MM.1S (cell line): ENCODE measurements at regions not wholly inside any gene's neighbourhood (a gene's known extent, or its start where the extent isn't known, plus 50 kb on each side); places are given as distances from the start of the nearest gene placed in this dataset.

Experiments
- DNase-seq: peaks from one replicate; pipeline ENCODE4 v3.0.0-alpha.2; 2015
- H2AFZ ChIP-seq: fragments of 300-600 bp; sonication (generic); 2 replicates; pipeline ENCODE4 v1.6.0; 2016; ENCODE audit warnings: antibody characterized with exemption, low read length
- H3F3A ChIP-seq: fragments of 300-600 bp; sonication (generic); 2 replicates; pipeline ENCODE4 v1.6.1; 2016; ENCODE audit warnings: mild to moderate bottlenecking, antibody characterized with exemption, low read length, moderate library complexity, mixed read lengths; ENCODE audit not compliant: insufficient read depth
- H3K27ac ChIP-seq: fragments of 300-600 bp; sonication (generic); 2 replicates; pipeline ENCODE4 v1.5.1; 2016; ENCODE audit warnings: mild to moderate bottlenecking, low read length
- H3K27me3 ChIP-seq: fragments of 300-600 bp; sonication (generic); replicated peaks from 2 replicates; pipeline ENCODE4 v1.6.0; 2016; ENCODE audit warnings: low read length; ENCODE audit not compliant: insufficient read depth
- H3K36me3 ChIP-seq: fragments of 300-600 bp; sonication (generic); replicated peaks from 2 replicates; pipeline ENCODE4 v1.6.1; 2016; ENCODE audit warnings: mild to moderate bottlenecking, low read length, mixed read lengths; ENCODE audit not compliant: insufficient read depth
- H3K4me1 ChIP-seq: fragments of 300-600 bp; sonication (generic); 2 replicates; pipeline ENCODE4 v1.6.1; 2016; ENCODE audit warnings: low read length, mixed read lengths
- H3K4me2 ChIP-seq: fragments of 300-600 bp; sonication (generic); 2 replicates; pipeline ENCODE4 v1.6.0; 2016; ENCODE audit warnings: low read depth, low read length
- H3K4me3 ChIP-seq: fragments of 300-600 bp; sonication (generic); 2 replicates; pipeline ENCODE4 v1.5.1; 2016; ENCODE audit warnings: low read length, mixed read lengths
- H3K79me2 ChIP-seq: fragments of 300-600 bp; sonication (generic); 2 replicates; pipeline ENCODE4 v1.6.1; 2016; ENCODE audit warnings: mixed run types, low read length, mixed read lengths
- H3K9ac ChIP-seq: fragments of 300-600 bp; sonication (generic); 2 replicates; pipeline ENCODE4 v1.6.1; 2016; ENCODE audit warnings: low read length, mixed read lengths
- H3K9me2 ChIP-seq: fragments of 300-600 bp; sonication (generic); replicated peaks from 2 replicates; pipeline ENCODE4 v1.6.1; 2016; ENCODE audit warnings: mild to moderate bottlenecking, low read length, mixed read lengths; ENCODE audit not compliant: insufficient read depth
- H3K9me3 ChIP-seq: fragments of 300-600 bp; sonication (generic); replicated peaks from 2 replicates; pipeline ENCODE4 v1.6.1; 2016; ENCODE audit warnings: mild to moderate bottlenecking, low read length, mixed read lengths; ENCODE audit not compliant: insufficient read depth
- H4K20me1 ChIP-seq: fragments of 300-600 bp; sonication (generic); 2 replicates; pipeline ENCODE4 v1.6.1; 2016; ENCODE audit warnings: mild to moderate bottlenecking, low read length, moderate library complexity, mixed read lengths; ENCODE audit not compliant: insufficient read depth
- EZH2 ChIP-seq: fragments of 300-600 bp; sonication (generic); optimal IDR thresholded peaks from 2 replicates; pipeline ENCODE3; 2017; ENCODE audit warnings: low read depth, mild to moderate bottlenecking, antibody characterized with exemption, low read length, mixed read lengths
- EZH2phosphoT487 ChIP-seq: fragments of 300-600 bp; sonication (generic); IDR thresholded peaks from 2 replicates; pipeline ENCODE4 v1.6.1; 2018; ENCODE audit warnings: antibody characterized with exemption, low read length
- TF ChIP-seq, protein P1 (sequence below): fragments of 300-600 bp; sonication (generic); IDR thresholded peaks from 2 replicates; pipeline ENCODE4 v1.5.1; 2016; ENCODE audit warnings: antibody characterized with exemption, low read length, mixed read lengths

DNA sequence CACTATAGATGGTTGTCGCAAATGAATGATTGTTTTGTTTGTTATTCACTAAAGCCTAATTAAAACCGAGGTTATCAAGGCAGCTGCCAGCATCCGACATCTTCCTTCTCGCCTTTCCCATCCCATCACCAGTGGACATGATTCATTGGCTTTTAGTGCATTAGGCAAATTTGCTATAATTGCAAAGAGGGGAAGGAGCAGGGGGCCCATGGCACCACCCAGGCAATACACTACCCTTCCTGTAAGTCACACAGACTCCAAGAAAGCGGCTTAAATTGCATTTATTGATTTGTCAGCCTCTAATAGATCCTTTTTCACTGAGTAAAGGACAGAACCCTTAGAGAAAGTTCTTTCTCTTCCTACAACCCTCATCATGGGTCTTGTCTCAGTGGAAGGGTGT is 169.2 kb upstream of the NCAM1 start:
- no peaks in the 10 kb centered on the region for H3K9me2 ChIP-seq

GRCh38 chr11:112793416-112793815 is 167.8 kb upstream of the NCAM1 start:
- Histone ChIP-seq H3K4me3 (no peak overlapping the region), H3K27ac (no peak overlapping the region), H4K20me1 (no peaks in the 10 kb centered on the region), H3K9ac (no peak overlapping the region), H3K4me1 (peaks cover 3% of the 10 kb centered on the region; the same call in 1 of the 2 replicates), H3K36me3 (no peaks in the 10 kb centered on the region), H3K4me2 (no peak overlapping the region), H3K27me3 (no peaks in the 10 kb centered on the region), H3K79me2 (no peaks in the 10 kb centered on the region), H3K9me3 (no peaks in the 10 kb centered on the region), H3F3A (no peaks in the 10 kb centered on the region), H3K9me2 (no peaks in the 10 kb centered on the region), H2AFZ (no peak overlapping the region)
- TF ChIP-seq, protein P1, sequence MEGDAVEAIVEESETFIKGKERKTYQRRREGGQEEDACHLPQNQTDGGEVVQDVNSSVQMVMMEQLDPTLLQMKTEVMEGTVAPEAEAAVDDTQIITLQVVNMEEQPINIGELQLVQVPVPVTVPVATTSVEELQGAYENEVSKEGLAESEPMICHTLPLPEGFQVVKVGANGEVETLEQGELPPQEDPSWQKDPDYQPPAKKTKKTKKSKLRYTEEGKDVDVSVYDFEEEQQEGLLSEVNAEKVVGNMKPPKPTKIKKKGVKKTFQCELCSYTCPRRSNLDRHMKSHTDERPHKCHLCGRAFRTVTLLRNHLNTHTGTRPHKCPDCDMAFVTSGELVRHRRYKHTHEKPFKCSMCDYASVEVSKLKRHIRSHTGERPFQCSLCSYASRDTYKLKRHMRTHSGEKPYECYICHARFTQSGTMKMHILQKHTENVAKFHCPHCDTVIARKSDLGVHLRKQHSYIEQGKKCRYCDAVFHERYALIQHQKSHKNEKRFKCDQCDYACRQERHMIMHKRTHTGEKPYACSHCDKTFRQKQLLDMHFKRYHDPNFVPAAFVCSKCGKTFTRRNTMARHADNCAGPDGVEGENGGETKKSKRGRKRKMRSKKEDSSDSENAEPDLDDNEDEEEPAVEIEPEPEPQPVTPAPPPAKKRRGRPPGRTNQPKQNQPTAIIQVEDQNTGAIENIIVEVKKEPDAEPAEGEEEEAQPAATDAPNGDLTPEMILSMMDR: no peak
- TF ChIP-seq EZH2 (no peak), EZH2phosphoT487 (no peak)
- DNase-seq: no peak

More for the DNA sequence above, 169.2 kb upstream of the NCAM1 start:
- TF ChIP-seq EZH2: no peak
- TF ChIP-seq, protein P1: no peak
- TF ChIP-seq EZH2phosphoT487: no peak
- Histone ChIP-seq H4K20me1 (no peaks in the 10 kb centered on the region), H3K4me2 (no peak overlapping the region), H3K4me1 (no peaks in the 10 kb centered on the region), H3K27me3 (no peaks in the 10 kb centered on the region), H3K9me3 (no peaks in the 10 kb centered on the region), H3K4me3 (no peak overlapping the region), H3F3A (no peaks in the 10 kb centered on the region), H3K9ac (no peak overlapping the region), H2AFZ (no peak overlapping the region), H3K27ac (no peak overlapping the region), H3K36me3 (no peaks in the 10 kb centered on the region), H3K79me2 (no peaks in the 10 kb centered on the region)
- DNase-seq: no peak

DNA sequence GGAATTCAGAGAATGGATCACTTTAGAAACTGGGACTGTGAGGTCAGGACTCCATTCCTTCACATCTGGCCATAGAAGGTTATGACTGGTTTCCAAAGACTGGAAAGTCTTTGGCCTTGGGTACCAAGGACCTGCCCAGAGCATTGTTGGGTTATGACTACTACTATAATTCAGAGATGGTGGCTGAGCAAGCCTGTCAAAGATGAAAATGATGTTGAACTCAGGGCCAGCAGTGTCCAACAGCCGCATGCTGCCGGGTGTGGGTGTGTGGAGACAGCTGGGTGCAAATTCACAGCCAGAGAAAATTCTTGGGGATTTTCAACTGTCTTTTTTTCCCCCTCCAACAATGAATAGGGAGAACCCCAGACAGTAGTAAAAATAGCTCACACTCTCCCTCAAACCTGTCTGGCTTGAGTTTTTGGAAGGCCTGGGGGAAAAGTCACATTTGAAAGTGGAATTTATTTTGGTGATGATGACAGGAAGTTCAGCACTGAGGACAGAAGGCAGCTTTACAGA is 166.8 kb upstream of the NCAM1 start:
- Histone ChIP-seq H3K9me2 (no peaks in the 10 kb centered on the region), H3F3A (no peaks in the 10 kb centered on the region)
- no peak for DNase-seq

More for the DNA sequence above, 166.8 kb upstream of the NCAM1 start:
- Histone ChIP-seq H3K27me3 (no peaks in the 10 kb centered on the region), H3K9me3 (no peaks in the 10 kb centered on the region), H3K79me2 (no peaks in the 10 kb centered on the region), H3K9ac (no peak overlapping the region), H3K27ac (no peak overlapping the region), H3K4me2 (no peak overlapping the region), H3K4me1 (peaks cover 5% of the 10 kb centered on the region; the same call in 1 of the 2 replicates), H2AFZ (no peak overlapping the region), H4K20me1 (no peaks in the 10 kb centered on the region), H3K36me3 (no peaks in the 10 kb centered on the region), H3K4me3 (no peak overlapping the region)
- TF ChIP-seq EZH2: no peak
- no peak for TF ChIP-seq EZH2phosphoT487
- TF ChIP-seq, protein P1: no peak
